Mesothelial cell of epicardium (in vitro differentiated cells): ENCODE measurements at regions not wholly inside any gene's neighbourhood (a gene's known extent, or its start where the extent isn't known, plus 50 kb on each side); places are given as distances from the start of the nearest gene placed in this dataset.

Experiments used
- DNase-seq, 2 experiments: peaks; one replicate each; pipeline ENCODE4 v3.0.0; 2021; ENCODE audit warnings: low spot score in 2 of 2; ENCODE audit not compliant: unreplicated experiment in 2 of 2
- H3K27ac Mint-ChIP-seq: 2 replicates; pipeline ENCODE4 v1.8.0; 2021; ENCODE audit warnings: mixed read lengths
- H3K27me3 Mint-ChIP-seq: 2 replicates; pipeline ENCODE4 v1.8.0; 2021; ENCODE audit warnings: low read depth, mixed read lengths
- H3K36me3 Mint-ChIP-seq: 2 replicates; pipeline ENCODE4 v1.8.0; 2021; ENCODE audit warnings: mixed read lengths
- H3K4me1 Mint-ChIP-seq: 2 replicates; pipeline ENCODE4 v1.8.0; 2021; ENCODE audit warnings: mixed read lengths
- H3K4me3 Mint-ChIP-seq: 2 replicates; pipeline ENCODE4 v1.8.0; 2021; ENCODE audit warnings: mild to moderate bottlenecking, moderate library complexity, mixed read lengths
- H3K9me3 Mint-ChIP-seq: 2 replicates; pipeline ENCODE4 v1.8.0; 2021; ENCODE audit warnings: mixed read lengths
- CTCF ChIP-seq: fragments of 200-600 bp; sonication (generic); IDR thresholded peaks from one replicate; pipeline ENCODE4 v1.5.0; 2021; ENCODE audit warnings: antibody characterized with exemption; ENCODE audit not compliant: unreplicated experiment

- no peaks in the 10 kb centered on the region for H3K36me3 Mint-ChIP-seq
- no peak for TF ChIP-seq CTCF
- H3K4me3 Mint-ChIP-seq: no peak overlapping the region
- no peaks in the 10 kb centered on the region for H3K4me1 Mint-ChIP-seq
- DNase-seq: no peak
- peaks cover 3% of the 10 kb centered on the region for H3K27me3 Mint-ChIP-seq
- peaks cover 13% of the 10 kb centered on the region for H3K9me3 Mint-ChIP-seq
- H3K27ac Mint-ChIP-seq: no peak overlapping the region
Observed at GRCh38 chr18:24773101-24773500, 312.7 kb downstream of the HRH4 start.

GRCh38 chr18:24776019-24776418 lies 315.6 kb downstream of the HRH4 start:
- Mint-ChIP-seq H3K4me1 (no peaks in the 10 kb centered on the region), H3K36me3 (no peaks in the 10 kb centered on the region), H3K27me3 (no peaks in the 10 kb centered on the region), H3K9me3 (peaks cover 8% of the 10 kb centered on the region), H3K27ac (no peak overlapping the region), H3K4me3 (no peak overlapping the region)
- DNase-seq: no peak
- TF ChIP-seq CTCF: no peak

- Mint-ChIP-seq H3K27ac (no peak overlapping the region), H3K4me3 (no peak overlapping the region), H3K36me3 (no peaks in the 10 kb centered on the region), H3K9me3 (peaks cover 5% of the 10 kb centered on the region), H3K27me3 (peaks cover 1% of the 10 kb centered on the region), H3K4me1 (no peaks in the 10 kb centered on the region)
- TF ChIP-seq CTCF: no peak
- no peak for DNase-seq
Observed at GRCh38 chr18:24778810-24779418, 318.5 kb downstream of the HRH4 start.

- Mint-ChIP-seq H3K9me3 (peaks cover 5% of the 10 kb centered on the region), H3K4me3 (no peak overlapping the region), H3K27ac (no peak overlapping the region), H3K4me1 (no peaks in the 10 kb centered on the region), H3K27me3 (peaks cover 1% of the 10 kb centered on the region), H3K36me3 (no peaks in the 10 kb centered on the region)
- no peak for DNase-seq
- no peak for TF ChIP-seq CTCF
Observed at GRCh38 chr18:24782566-24782965, 322.1 kb downstream of the HRH4 start.

GRCh38 chr18:24785019-24785418 lies 324.6 kb downstream of the HRH4 start:
- peaks cover 1% of the 10 kb centered on the region for H3K27me3 Mint-ChIP-seq
- H3K9me3 Mint-ChIP-seq: peaks cover 17% of the 10 kb centered on the region
- no peak for TF ChIP-seq CTCF
- no peaks in the 10 kb centered on the region for H3K4me1 Mint-ChIP-seq
- no peak overlapping the region for H3K4me3 Mint-ChIP-seq
- DNase-seq: no peak
- peaks cover 2% of the 10 kb centered on the region for H3K36me3 Mint-ChIP-seq
- no peak overlapping the region for H3K27ac Mint-ChIP-seq

GRCh38 chr18:24786027-24786426 lies 325.6 kb downstream of the HRH4 start:
- H3K4me1 Mint-ChIP-seq: no peaks in the 10 kb centered on the region
- peaks cover 20% of the 10 kb centered on the region for H3K9me3 Mint-ChIP-seq
- DNase-seq: no peak
- H3K27me3 Mint-ChIP-seq: peaks cover 1% of the 10 kb centered on the region
- peaks cover 2% of the 10 kb centered on the region for H3K36me3 Mint-ChIP-seq
- no peak overlapping the region for H3K27ac Mint-ChIP-seq
- no peak for TF ChIP-seq CTCF
- H3K4me3 Mint-ChIP-seq: no peak overlapping the region
